Upper lobe of left lung (tissue), 4 donors: ENCODE measurements at regions not wholly inside any gene's neighbourhood (a gene's known extent, or its start where the extent isn't known, plus 50 kb on each side); places are given as distances from the start of the nearest gene placed in this dataset.

ENCODE experiments used
- CTCF ChIP-seq, 6 experiments: fragments of 450-650 bp in 4 of 6; fragments of 200-600 bp in 2 of 6; sonication (generic) in 2 of 6; IDR thresholded peaks; one replicate each; pipeline ENCODE4 v1.5.1; 2016 to 2019; ENCODE audit warnings: antibody characterized with exemption in 6 of 6
- POLR2A ChIP-seq, 4 donors: fragments of 450-650 bp; IDR thresholded peaks; one replicate each; pipeline ENCODE4 v1.5.1; 2016 to 2017; ENCODE audit warnings: antibody characterized with exemption in 4 of 4, mild to moderate bottlenecking in 2 of 4

DNA sequence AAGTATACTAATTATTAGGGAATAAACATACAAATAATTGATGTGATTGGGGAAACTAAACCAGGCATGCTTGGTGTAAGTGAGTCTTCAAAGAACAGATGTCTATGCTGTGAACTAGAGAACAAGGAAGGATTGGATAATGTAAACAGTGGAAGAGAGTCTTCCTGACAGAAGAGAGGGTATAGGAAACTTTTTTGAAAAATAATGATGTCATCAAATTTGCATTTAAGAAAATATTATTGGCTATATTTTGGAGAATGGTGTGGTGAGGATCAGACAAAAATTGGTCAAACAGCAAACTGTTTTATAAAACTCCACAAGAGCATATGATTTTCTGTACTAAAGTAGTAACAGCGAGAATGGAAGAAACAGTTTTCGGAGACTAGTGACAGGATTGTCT lies 537.7 kb downstream of the TRAM1L1 start:
- TF ChIP-seq POLR2A (IDR thresholded peaks at IDR 0.05) = no peak
- no peak for TF ChIP-seq CTCF (IDR thresholded peaks at IDR 0.05)
